Activated T-cell treated with anti-CD3 and anti-CD28 coated beads, Interleukin-2, amount 50 U/mL, for 1 hour (primary cell): ENCODE measurements at regions not wholly inside any gene's neighbourhood (a gene's known extent, or its start where the extent isn't known, plus 50 kb on each side); places are given as distances from the start of the nearest gene placed in this dataset.

ENCODE experiments used
- DNase-seq: peaks from one replicate; pipeline ENCODE4 v3.0.0-alpha.2; 2020

DNA sequence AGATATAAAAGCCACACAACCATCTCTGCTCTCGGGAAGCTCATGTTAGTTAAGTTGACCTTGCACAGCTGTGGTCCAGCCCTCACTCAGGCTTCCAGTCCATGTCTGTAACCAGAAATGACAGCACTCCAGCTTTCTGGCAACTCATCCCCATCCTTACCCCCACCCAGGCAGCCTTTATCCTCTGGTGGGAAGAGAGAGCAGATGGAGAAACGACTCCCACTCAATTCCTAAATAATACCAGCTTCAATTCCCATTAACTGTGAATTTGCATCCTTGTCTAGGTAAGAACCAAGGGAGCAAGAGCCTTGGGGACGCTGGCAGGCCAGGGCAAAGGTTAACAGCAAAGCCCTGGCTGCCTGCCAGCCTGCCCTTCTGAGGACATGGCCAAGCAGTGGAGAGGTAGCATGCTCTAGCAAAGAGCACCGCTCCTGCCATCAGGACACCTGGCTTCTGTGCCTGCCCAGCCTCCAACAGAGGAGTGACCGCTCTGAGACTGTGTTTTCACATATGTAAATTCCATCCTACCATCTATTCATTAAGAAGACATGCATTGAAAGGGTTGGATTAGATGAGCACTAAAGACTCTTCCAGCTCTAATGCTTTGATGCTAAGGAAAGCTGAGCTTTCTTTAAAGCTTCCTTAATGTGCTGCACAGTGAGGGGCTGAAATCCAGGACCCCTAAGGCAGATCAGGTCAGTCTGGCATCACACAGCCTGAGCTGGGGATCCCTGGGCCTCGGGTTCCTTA is 236.1 kb downstream of the GRIN2B start:
- DNase-seq: no peak

- DNase-seq: no peak
Measured at GRCh38 chr12:13744561-13744960, 236.8 kb downstream of the GRIN2B start.

- no peak for DNase-seq
Measured at GRCh38 chr12:13740149-13740545, 241.3 kb downstream of the GRIN2B start.

- no peak for DNase-seq
Measured at GRCh38 chr12:13735734-13736133, 245.7 kb downstream of the GRIN2B start.

DNA sequence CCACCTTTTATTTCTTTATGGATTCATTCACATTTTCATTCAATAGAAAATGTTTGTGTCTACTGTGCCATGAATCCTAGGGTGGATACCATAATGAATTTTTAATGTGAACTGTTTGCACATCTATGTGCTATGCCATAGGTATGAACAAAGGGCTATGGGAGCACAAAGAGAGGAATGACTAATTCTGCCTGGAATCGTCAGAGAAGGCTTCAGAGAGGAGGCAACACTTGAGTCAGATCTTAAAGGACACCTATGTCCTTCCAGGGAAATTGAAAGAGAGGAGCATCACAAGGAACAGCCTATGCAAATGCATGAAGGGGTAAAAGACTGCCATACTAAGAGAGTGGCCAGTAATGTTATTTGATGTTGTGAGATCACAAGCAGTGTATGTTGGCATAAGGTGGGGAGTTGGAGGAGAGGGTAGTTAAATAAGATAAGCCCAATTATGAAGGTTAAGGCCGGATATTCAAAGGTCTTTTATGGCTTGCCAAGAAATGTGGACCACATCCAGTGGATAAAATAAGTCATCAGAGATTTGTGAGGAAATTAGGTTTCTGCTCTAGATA is 246.7 kb downstream of the GRIN2B start:
- no peak for DNase-seq

GRCh38 chr12:13727707-13728195 is 253.7 kb downstream of the GRIN2B start:
- no peak for DNase-seq

DNA sequence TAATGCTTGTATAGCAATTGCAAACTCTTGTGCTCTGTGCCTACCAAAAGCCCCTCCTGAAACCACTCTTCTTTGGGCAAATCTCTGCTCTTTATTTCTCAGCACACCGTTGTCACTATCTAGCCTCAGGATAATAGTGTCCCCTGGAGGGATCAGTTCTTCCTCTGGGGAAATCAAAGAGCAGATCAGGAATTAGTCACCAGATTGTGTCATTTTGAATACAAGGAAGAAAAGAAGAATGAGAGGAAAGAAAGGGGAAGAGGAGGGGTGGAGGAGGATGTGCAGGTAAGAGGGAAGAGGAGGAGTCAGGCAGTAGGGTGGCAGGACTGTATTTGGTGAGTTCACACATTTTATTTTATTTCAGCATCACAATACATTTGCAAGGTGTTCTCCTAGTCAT is 256.4 kb downstream of the GRIN2B start:
- DNase-seq: no peak

DNA sequence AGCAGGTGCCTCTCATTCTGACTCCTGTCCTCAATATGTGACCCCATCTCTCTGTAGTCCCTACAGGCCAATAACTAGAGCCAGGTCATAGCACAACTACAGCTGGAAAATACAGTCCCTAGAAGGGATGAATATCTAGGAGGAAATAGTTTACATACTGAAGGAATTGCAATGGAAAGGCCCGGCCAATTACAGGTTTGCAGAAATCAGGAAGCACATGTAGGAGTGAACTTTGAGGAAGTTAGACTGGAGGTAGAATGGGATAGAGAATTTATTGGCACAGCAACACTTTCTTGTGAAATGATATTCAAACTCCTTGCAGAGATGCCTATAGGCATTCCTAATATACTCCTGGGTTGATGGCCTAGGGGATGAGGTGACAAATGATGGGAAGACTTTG is 257.3 kb downstream of the GRIN2B start:
- DNase-seq: no peak

- no peak for DNase-seq
Measured at GRCh38 chr12:13719986-13720385, 261.4 kb downstream of the GRIN2B start.

DNA sequence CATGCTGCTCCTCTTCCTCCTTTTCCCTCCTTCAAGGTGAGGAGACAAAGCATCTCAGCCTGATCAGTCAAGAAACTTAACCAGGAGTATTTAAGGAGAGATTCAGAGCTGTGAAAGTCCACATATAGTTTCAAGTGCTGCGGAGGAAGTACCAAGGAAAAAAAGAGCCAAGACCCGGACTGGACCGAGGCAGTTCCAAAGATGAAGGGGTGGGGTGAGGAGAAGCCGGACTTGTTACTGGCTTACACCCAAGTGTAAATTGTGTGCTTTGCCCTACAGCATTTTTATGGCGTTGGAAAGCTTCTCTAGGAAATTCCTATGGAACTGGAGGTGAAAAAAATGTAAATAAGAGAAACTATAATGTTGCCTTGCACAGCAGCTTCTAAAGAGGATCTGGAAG is 263.1 kb downstream of the GRIN2B start:
- no peak for DNase-seq

DNA sequence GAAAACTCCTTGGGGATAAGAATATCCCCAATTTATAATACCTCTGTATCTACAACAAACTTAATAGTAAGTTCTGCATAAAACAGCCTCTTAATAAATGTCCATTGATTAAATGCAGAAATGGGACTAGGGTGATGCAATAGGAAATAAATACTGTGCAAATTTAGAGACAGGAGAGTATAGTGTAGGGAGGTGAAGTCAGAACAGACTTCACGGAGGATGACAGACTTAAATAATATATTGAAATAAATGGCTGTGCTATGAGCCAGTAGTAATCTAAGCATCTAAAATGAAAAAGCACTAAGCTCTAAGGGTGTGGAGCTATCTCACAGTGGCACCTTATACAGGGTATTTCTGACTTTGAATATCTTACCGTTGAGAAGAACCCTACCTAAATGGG is 265.3 kb downstream of the GRIN2B start:
- no peak for DNase-seq

- no peak for DNase-seq
Measured at GRCh38 chr12:13713556-13714410, 267.6 kb downstream of the GRIN2B start.

- no peak for DNase-seq
Measured at GRCh38 chr12:13707829-13708228, 273.6 kb downstream of the GRIN2B start.

- DNase-seq: no peak
Measured at GRCh38 chr12:13702381-13702780, 279.0 kb downstream of the GRIN2B start.

GRCh38 chr12:13701502-13701901 is 279.9 kb downstream of the GRIN2B start:
- DNase-seq: no peak

DNA sequence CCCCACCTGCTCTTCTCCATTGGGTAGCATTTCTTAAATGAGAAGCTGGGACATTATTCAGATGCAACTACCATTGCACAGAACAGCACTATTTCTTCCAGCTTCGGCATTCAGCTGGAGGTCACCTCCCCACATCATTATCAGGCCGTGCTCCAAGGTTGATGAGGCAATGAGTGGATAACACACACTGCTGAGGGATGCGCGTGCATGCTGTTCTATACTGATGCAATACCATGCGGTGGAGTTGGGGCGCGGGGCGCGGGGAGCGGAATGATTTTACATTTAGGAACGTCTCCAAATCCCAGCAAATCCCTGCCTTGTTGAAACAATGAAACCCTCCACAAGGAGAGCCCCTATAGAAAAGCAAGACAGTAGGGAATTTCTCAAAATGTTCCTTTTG is 283.4 kb downstream of the GRIN2B start:
- no peak for DNase-seq

DNA sequence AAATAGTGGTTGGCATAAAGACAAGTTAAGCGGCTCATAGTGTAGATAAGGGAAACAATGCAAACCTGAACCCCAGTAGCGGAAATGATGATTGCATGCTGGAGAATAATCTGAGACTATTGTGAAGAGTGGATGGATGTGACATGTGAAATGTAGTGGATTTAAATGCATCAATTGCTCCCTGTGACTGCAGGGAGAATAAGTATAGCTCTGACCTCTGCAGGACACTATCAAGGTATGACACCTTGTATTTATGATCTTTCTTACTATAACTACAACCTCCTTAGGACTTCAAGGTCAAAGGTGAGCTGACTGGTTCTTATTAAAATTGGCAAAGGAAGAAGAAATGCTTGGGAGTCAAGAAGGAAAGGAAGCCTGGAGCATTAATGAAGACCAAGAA is 285.6 kb downstream of the GRIN2B start:
- no peak for DNase-seq

GRCh38 chr12:13692332-13692731 is 289.1 kb downstream of the GRIN2B start:
- no peak for DNase-seq

- DNase-seq: no peak
Measured at GRCh38 chr12:13691598-13691997, 289.8 kb downstream of the GRIN2B start.

DNA sequence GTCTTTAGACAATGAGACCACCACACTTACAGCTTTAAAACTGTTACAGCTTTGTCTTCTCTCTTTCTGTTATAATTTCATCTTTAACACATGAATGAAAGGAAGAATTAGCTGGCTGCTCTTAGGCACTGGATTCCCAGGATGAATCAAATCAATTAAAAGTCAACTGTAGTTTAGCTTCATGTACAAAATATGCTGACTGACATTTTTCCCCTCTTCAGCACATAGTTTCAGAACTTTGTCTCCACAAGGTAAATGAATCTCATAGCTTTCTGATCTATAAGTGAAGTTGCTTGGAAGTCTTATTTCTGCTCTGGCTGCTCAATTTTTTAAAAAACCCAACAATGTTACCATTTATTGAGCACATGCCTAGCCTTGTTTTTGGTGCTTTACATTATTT is 293.8 kb downstream of the GRIN2B start:
- no peak for DNase-seq

DNA sequence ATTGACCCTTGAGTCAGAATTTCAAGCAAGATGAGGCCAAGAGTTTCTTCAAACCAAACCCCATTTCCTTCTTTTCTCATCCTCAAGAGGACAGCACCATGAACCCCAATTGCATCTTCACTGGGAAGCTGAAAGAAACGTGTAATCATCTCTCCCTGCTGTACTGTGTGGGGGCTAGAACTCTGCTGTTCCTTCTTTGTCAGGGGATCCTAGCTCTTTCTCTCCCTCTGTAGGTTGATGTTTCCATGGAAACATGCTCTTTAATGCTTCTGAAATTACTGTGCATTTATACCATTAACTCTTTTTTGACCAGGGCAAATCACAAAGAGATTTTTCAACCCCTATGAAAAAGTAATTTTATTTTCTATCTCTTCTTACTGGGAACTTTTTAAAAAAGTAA is 295.1 kb downstream of the GRIN2B start:
- DNase-seq: no peak

GRCh38 chr12:13680916-13681315 is 300.5 kb downstream of the GRIN2B start:
- no peak for DNase-seq

GRCh38 chr12:13676880-13677279 is 304.5 kb downstream of the GRIN2B start:
- no peak for DNase-seq
